GM12801 (cell line): ENCODE measurements at regions not wholly inside any gene's neighbourhood (a gene's known extent, or its start where the extent isn't known, plus 50 kb on each side); places are given as distances from the start of the nearest gene placed in this dataset.

ENCODE experiments used
- CTCF ChIP-seq: IDR thresholded peaks from one replicate; pipeline ENCODE4 v1.5.1; 2011; ENCODE audit warnings: control low read depth; ENCODE audit not compliant: insufficient read length; ENCODE audit errors: extremely low read depth

- no peak for TF ChIP-seq CTCF
Measured at GRCh38 chr5:168118042-168118668, 173.3 kb upstream of the WWC1 start.

GRCh38 chr5:168120401-168121137, 170.9 kb upstream of the WWC1 start:
- no peak for TF ChIP-seq CTCF

GRCh38 chr5:168121138-168121494, 170.3 kb upstream of the WWC1 start:
- no peak for TF ChIP-seq CTCF

GRCh38 chr5:168123631-168124528, 167.6 kb upstream of the WWC1 start:
- TF ChIP-seq CTCF, result no peak

GRCh38 chr5:168125445-168126199, 165.8 kb upstream of the WWC1 start:
- no peak for TF ChIP-seq CTCF

GRCh38 chr5:168126606-168127005, 164.8 kb upstream of the WWC1 start:
- TF ChIP-seq CTCF, result no peak

- no peak for TF ChIP-seq CTCF
Measured at GRCh38 chr5:168128111-168128510, 163.3 kb upstream of the WWC1 start.
